ENCODE measurements at regions not wholly inside any gene's neighbourhood (a gene's known extent, or its start where the extent isn't known, plus 50 kb on each side); places are given as distances from the start of the nearest gene placed in this dataset.

DNA sequence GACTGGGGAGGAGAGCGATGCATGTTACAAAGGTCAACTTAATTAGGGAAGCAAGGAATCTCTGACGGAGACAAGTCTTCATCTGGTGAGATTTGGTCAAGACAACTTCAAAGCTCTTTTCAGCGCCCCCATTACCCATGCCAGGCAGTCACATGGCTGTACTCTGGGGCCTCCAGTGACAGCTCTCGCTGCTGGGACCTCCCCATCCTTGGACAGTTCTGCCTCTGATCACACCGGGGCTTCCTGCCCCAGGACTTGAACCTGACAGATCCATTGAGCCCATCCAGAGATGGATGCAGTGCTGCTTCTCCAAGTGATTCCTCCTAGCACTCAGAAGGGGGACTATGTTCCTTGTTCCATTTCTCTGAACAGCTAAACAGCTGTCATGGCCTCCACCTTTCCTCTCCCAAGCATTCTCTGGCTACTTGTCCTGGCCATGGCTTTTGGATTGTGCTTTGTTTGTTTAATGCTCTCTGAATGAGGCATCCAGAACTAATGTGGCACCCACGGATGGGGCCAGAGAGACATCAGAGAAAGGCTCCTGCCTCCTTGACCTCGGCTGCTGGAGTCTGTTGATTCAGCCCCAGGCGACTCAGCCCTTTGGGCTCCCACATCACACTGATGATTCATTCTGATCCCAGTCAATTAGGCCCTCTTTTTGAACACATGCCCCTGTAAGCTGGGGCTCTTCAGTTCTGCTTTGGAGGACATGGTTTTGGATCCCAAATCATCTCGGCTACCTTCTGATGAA, 122.1 kb upstream of the ADAMTS16 start:
- TF ChIP-seq CREB1 (IDR thresholded peaks at IDR 0.05; ENCODE audit: low read depth) (no peak), ZBTB7A (IDR thresholded peaks at IDR 0.05; ENCODE audit: low read depth) (no peak), TAF1 (IDR thresholded peaks at IDR 0.05; ENCODE audit: low read depth) (no peak), RAD21 (IDR thresholded peaks at IDR 0.05; ENCODE audit: low read depth) (no peak), EP300 (IDR thresholded peaks at IDR 0.05; ENCODE audit: borderline replicate concordance) (no peak), YY1 (IDR thresholded peaks at IDR 0.05; ENCODE audit: low read depth) (no peak), EGR1 (IDR thresholded peaks at IDR 0.05) (no peak), FOXM1 (IDR thresholded peaks at IDR 0.05; ENCODE audit: borderline replicate concordance, low read depth) (no peak)
- TF ChIP-seq, protein P1, sequence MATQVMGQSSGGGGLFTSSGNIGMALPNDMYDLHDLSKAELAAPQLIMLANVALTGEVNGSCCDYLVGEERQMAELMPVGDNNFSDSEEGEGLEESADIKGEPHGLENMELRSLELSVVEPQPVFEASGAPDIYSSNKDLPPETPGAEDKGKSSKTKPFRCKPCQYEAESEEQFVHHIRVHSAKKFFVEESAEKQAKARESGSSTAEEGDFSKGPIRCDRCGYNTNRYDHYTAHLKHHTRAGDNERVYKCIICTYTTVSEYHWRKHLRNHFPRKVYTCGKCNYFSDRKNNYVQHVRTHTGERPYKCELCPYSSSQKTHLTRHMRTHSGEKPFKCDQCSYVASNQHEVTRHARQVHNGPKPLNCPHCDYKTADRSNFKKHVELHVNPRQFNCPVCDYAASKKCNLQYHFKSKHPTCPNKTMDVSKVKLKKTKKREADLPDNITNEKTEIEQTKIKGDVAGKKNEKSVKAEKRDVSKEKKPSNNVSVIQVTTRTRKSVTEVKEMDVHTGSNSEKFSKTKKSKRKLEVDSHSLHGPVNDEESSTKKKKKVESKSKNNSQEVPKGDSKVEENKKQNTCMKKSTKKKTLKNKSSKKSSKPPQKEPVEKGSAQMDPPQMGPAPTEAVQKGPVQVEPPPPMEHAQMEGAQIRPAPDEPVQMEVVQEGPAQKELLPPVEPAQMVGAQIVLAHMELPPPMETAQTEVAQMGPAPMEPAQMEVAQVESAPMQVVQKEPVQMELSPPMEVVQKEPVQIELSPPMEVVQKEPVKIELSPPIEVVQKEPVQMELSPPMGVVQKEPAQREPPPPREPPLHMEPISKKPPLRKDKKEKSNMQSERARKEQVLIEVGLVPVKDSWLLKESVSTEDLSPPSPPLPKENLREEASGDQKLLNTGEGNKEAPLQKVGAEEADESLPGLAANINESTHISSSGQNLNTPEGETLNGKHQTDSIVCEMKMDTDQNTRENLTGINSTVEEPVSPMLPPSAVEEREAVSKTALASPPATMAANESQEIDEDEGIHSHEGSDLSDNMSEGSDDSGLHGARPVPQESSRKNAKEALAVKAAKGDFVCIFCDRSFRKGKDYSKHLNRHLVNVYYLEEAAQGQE (IDR thresholded peaks at IDR 0.05; ENCODE audit: low read depth), result no peak
- TF ChIP-seq, protein P2, sequence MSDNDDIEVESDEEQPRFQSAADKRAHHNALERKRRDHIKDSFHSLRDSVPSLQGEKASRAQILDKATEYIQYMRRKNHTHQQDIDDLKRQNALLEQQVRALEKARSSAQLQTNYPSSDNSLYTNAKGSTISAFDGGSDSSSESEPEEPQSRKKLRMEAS (IDR thresholded peaks at IDR 0.05), result no peak

Measured in Ishikawa (cell line).